ENCODE measurements at regions not wholly inside any gene's neighbourhood (a gene's known extent, or its start where the extent isn't known, plus 50 kb on each side); places are given as distances from the start of the nearest gene placed in this dataset.

GRCh38 chr4:83759611-83760010 lies 223.7 kb downstream of the GPAT3 start:
- TF ChIP-seq, protein P1, sequence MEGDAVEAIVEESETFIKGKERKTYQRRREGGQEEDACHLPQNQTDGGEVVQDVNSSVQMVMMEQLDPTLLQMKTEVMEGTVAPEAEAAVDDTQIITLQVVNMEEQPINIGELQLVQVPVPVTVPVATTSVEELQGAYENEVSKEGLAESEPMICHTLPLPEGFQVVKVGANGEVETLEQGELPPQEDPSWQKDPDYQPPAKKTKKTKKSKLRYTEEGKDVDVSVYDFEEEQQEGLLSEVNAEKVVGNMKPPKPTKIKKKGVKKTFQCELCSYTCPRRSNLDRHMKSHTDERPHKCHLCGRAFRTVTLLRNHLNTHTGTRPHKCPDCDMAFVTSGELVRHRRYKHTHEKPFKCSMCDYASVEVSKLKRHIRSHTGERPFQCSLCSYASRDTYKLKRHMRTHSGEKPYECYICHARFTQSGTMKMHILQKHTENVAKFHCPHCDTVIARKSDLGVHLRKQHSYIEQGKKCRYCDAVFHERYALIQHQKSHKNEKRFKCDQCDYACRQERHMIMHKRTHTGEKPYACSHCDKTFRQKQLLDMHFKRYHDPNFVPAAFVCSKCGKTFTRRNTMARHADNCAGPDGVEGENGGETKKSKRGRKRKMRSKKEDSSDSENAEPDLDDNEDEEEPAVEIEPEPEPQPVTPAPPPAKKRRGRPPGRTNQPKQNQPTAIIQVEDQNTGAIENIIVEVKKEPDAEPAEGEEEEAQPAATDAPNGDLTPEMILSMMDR (IDR thresholded peaks at IDR 0.05) = no peak
- TF ChIP-seq POLR2A (IDR thresholded peaks at IDR 0.05) (no peak), EP300 (IDR thresholded peaks at IDR 0.05) (no peak)

Measured in tibial nerve (tissue), 4 donors.